H1 (cell line): ENCODE measurements at regions not wholly inside any gene's neighbourhood (a gene's known extent, or its start where the extent isn't known, plus 50 kb on each side); places are given as distances from the start of the nearest gene placed in this dataset.

Experiments
- EZH2 ChIP-seq: fragments of 200-600 bp; sonication (generic); IDR thresholded peaks from 2 replicates; pipeline ENCODE4 v1.7.1; 2012; ENCODE audit warnings: low read depth, mild to moderate bottlenecking, moderate library complexity, low read length, inconsistent platforms; ENCODE audit not compliant: severe bottlenecking
- KDM5A ChIP-seq: fragments of 200-600 bp; IDR thresholded peaks from 2 replicates; pipeline ENCODE4 v1.7.1; 2012; ENCODE audit warnings: mild to moderate bottlenecking, low read length, inconsistent platforms, mixed read lengths
- POLR2AphosphoS5 ChIP-seq: IDR thresholded peaks from 2 replicates; pipeline ENCODE4 v1.6.1; 2011; ENCODE audit warnings: low read depth, low read length

DNA sequence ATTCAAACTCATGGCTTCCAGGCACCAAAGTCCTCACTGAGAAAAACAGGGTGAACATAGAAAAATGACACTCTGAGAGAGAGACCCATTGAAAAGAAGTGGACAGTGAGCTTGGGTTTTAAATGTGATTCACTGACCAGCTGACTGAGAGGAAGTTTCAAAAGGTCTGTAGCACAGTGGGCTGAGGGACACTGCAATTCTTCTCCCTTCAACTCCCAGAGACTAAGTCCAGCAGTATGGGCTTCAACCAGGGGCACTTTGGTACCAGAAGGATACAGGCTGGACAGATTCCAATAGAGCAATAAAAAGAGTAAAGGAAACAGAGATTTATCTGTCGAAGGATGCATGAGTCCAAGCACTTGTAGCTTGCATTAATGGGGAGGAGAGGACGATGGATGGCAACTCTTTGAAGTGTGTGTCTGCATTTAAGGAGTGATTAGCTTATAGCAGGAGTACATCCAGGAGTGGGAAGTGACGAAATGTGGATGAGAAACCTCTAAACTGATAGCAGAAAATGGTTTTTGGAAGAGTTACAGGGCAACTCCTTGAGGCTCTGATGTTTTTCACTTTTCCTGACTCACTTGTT lies 117.0 kb upstream of the ANKRD55 start:
- no peak for TF ChIP-seq KDM5A
- TF ChIP-seq EZH2: no peak
- TF ChIP-seq POLR2AphosphoS5: no peak
